GM13976 (cell line): ENCODE measurements at regions not wholly inside any gene's neighbourhood (a gene's known extent, or its start where the extent isn't known, plus 50 kb on each side); places are given as distances from the start of the nearest gene placed in this dataset.
"Not testable (repeated sequence)": the region's sequence is repeated elsewhere in the genome, so short reads cannot be mapped to it uniquely, and the experiment has no call there.

ENCODE experiments used
- DNase-seq: peaks from one replicate; pipeline ENCODE4 v3.0.0; 2012; ENCODE audit warnings: low spot score
- in situ Hi-C: fragments of 300-500 bp; cut with MboI; formaldehyde crosslinking; loops from one replicate; pipeline ENCODE4 v1.12.0; 2022; ENCODE audit warnings: low sequenced_read_pairs, mixed read lengths, inconsistent platforms; ENCODE audit not compliant: unreplicated experiment
- TF ChIP-seq, protein P1 (sequence below): IDR thresholded peaks from 2 replicates; pipeline ENCODE4 v1.5.1; 2012; ENCODE audit warnings: borderline replicate concordance, mild to moderate bottlenecking; ENCODE audit not compliant: insufficient read depth; ENCODE audit errors: extremely low read depth, missing control alignments, control extremely low read depth

DNA sequence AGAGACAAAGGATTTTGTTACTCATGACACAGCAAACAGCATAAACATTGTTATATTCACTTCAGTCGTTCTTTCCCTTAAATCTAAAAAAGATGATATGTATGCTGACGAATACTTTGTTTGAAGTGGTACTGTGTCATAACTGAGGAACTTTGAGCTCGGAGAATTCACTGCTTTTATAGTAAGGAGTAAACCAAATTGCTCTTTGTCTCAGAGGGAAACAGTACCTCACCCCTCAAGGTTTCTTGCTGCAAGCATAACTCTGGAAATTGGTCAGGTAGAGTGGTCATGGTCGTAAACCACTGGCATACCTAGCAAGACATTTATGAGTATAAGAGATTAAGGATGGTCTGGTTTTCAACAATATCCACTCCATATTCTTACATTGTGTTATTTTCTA lies 160.2 kb upstream of the OR4E1 start:
- DNase-seq: no peak
- in situ Hi-C loops: no loop called here
- TF ChIP-seq, protein P1, sequence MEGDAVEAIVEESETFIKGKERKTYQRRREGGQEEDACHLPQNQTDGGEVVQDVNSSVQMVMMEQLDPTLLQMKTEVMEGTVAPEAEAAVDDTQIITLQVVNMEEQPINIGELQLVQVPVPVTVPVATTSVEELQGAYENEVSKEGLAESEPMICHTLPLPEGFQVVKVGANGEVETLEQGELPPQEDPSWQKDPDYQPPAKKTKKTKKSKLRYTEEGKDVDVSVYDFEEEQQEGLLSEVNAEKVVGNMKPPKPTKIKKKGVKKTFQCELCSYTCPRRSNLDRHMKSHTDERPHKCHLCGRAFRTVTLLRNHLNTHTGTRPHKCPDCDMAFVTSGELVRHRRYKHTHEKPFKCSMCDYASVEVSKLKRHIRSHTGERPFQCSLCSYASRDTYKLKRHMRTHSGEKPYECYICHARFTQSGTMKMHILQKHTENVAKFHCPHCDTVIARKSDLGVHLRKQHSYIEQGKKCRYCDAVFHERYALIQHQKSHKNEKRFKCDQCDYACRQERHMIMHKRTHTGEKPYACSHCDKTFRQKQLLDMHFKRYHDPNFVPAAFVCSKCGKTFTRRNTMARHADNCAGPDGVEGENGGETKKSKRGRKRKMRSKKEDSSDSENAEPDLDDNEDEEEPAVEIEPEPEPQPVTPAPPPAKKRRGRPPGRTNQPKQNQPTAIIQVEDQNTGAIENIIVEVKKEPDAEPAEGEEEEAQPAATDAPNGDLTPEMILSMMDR: no peak

GRCh38 chr14:21825845-21826244 lies 152.2 kb upstream of the OR4E1 start:
- TF ChIP-seq, protein P1: no peak
- in situ Hi-C loops: no loop called here
- no peak for DNase-seq

GRCh38 chr14:21825149-21825743 lies 151.6 kb upstream of the OR4E1 start:
- TF ChIP-seq, protein P1: peak; percentile 25
- in situ Hi-C loops: no loop called here
- DNase-seq: peak; percentile 17

DNA sequence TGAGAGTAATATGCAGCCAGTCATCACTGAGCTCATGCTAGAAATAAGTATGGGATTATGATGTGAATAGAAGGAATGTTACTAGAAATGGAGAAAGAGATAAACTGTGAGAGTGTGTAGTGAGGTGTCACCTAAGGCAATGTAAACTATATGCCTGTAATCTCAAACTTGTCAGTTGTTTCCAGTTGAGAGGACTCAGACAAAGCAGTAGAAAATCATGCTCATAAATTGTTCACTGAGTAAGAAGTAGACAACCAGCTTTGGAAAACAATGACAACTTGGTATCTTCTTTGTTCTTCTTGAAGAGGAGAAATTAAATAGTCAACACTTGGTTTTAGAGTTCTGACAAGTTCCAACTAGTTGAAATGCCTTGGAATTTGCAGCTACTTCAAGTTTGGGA lies 148.5 kb upstream of the OR4E1 start:
- TF ChIP-seq, protein P1: no peak
- no peak for DNase-seq
- in situ Hi-C loops: no loop called here

DNA sequence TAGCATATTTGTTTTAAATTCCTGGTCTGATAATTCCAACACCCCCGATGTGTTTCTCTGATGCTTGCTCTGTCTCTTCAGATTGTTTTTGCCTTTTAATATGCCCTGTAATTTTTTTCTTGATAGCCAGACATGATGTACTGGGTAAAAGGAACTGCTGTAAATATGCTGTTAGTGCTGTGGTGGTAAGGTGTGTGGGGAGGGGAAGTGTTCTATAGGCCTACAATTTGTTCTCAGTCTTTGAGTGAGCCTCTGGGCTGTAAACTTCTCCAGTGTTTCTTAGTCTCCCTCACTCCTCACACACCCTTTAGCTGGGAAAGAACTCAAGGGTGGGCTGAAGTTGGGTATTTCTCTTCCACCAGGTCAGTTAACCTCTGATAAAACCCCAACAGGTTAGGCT lies 147.0 kb upstream of the OR4E1 start:
- no peak for DNase-seq
- in situ Hi-C loops: no loop called here
- TF ChIP-seq, protein P1: no peak

- in situ Hi-C loops, DNase-seq: not testable (repeated sequence)
Measured at GRCh38 chr14:21819891-21820290, 146.3 kb upstream of the OR4E1 start.

DNA sequence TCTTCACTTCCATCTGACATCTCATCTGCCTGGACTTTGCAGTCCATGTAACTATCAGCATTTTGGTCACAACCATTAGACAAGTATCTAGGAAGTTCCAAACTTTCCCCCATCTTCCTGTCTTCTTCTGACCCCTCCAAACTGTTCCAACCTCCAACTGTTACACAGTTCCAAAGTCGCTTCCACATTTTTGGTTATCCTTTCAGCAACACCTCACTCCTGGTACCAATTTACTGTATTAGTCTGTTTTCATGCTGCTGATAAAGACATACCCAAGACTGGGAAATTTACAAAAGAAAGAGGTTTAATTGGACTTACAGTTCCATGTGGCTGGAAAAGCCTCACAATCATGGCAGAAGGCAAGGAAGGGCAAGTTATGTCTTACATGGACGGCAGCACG lies 143.4 kb upstream of the OR4E1 start:
- DNase-seq, in situ Hi-C loops: not testable (repeated sequence)

DNA sequence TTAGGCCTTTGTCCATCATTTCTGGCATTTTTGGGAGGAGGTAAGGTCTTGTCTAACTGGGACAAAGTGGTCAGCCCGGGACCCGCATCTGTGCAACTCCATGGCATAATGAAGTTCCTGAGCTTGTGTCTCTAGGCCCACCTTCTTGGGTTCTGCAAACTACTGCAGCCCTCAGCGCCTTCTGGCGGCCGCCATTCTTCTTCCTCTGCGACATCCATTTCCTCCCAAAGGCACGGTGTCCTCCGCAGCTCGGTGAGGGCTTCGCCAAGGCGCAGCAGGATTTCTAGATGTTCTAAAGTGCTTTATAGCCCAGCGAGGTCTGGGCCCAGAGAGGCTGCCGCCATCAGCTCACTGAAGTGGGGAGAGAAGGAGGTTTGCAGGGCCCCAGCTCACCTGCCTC lies 134.4 kb upstream of the OR4E1 start:
- TF ChIP-seq, protein P1: no peak
- no peak for DNase-seq

More for the DNA sequence above, 134.4 kb upstream of the OR4E1 start:
- in situ Hi-C loops: no loop called here
